ENCODE measurements at regions not wholly inside any gene's neighbourhood (a gene's known extent, or its start where the extent isn't known, plus 50 kb on each side); places are given as distances from the start of the nearest gene placed in this dataset.

- TF ChIP-seq CTCF (IDR thresholded peaks at IDR 0.05), result no peak
- H3K9me3 Mint-ChIP-seq (ENCODE audit: unreplicated experiment), result peaks cover under 1% of the 10 kb centered on the region
- DNase-seq (ENCODE audit: extremely low spot score, unreplicated experiment), result no peak
- H3K36me3 Mint-ChIP-seq (ENCODE audit: unreplicated experiment), result no peaks in the 10 kb centered on the region
- no peak overlapping the region for H3K27ac Mint-ChIP-seq (ENCODE audit: unreplicated experiment)
- H3K4me3 Mint-ChIP-seq (ENCODE audit: unreplicated experiment), result no peak overlapping the region
- peaks cover 22% of the 10 kb centered on the region for H3K4me1 Mint-ChIP-seq (ENCODE audit: unreplicated experiment)
- no peaks in the 10 kb centered on the region for H3K27me3 Mint-ChIP-seq (ENCODE audit: unreplicated experiment)
These were observed 454.5 kb upstream of the CITED2 start for GRCh38 chr6:139828751-139829519.

- no peak for DNase-seq (ENCODE audit: extremely low spot score, unreplicated experiment)
- H3K36me3 Mint-ChIP-seq (ENCODE audit: unreplicated experiment), result no peaks in the 10 kb centered on the region
- no peak for TF ChIP-seq CTCF (IDR thresholded peaks at IDR 0.05)
- H3K4me3 Mint-ChIP-seq (ENCODE audit: unreplicated experiment), result no peak overlapping the region
- H3K4me1 Mint-ChIP-seq (ENCODE audit: unreplicated experiment), result peaks cover 28% of the 10 kb centered on the region
- H3K27me3 Mint-ChIP-seq (ENCODE audit: unreplicated experiment), result no peaks in the 10 kb centered on the region
- H3K27ac Mint-ChIP-seq (ENCODE audit: unreplicated experiment), result no peak overlapping the region
- peaks cover 7% of the 10 kb centered on the region for H3K9me3 Mint-ChIP-seq (ENCODE audit: unreplicated experiment)
These were observed 451.5 kb upstream of the CITED2 start for GRCh38 chr6:139825935-139826374.

GRCh38 chr6:139824864-139825263 is 450.4 kb upstream of the CITED2 start:
- peaks cover 30% of the 10 kb centered on the region for H3K4me1 Mint-ChIP-seq (ENCODE audit: unreplicated experiment)
- no peak overlapping the region for H3K27ac Mint-ChIP-seq (ENCODE audit: unreplicated experiment)
- DNase-seq (ENCODE audit: extremely low spot score, unreplicated experiment), result no peak
- TF ChIP-seq CTCF (IDR thresholded peaks at IDR 0.05), result no peak
- no peak overlapping the region for H3K4me3 Mint-ChIP-seq (ENCODE audit: unreplicated experiment)
- no peaks in the 10 kb centered on the region for H3K36me3 Mint-ChIP-seq (ENCODE audit: unreplicated experiment)
- H3K9me3 Mint-ChIP-seq (ENCODE audit: unreplicated experiment), result peaks cover 7% of the 10 kb centered on the region
- H3K27me3 Mint-ChIP-seq (ENCODE audit: unreplicated experiment), result no peaks in the 10 kb centered on the region

GRCh38 chr6:139823808-139824126 is 449.3 kb upstream of the CITED2 start:
- no peak for TF ChIP-seq CTCF (IDR thresholded peaks at IDR 0.05)
- no peak overlapping the region for H3K4me3 Mint-ChIP-seq (ENCODE audit: unreplicated experiment)
- H3K27ac Mint-ChIP-seq (ENCODE audit: unreplicated experiment), result no peak overlapping the region
- H3K36me3 Mint-ChIP-seq (ENCODE audit: unreplicated experiment), result no peaks in the 10 kb centered on the region
- no peaks in the 10 kb centered on the region for H3K27me3 Mint-ChIP-seq (ENCODE audit: unreplicated experiment)
- no peak for DNase-seq (ENCODE audit: extremely low spot score, unreplicated experiment)
- H3K9me3 Mint-ChIP-seq (ENCODE audit: unreplicated experiment), result peaks cover 7% of the 10 kb centered on the region
- peaks cover 33% of the 10 kb centered on the region for H3K4me1 Mint-ChIP-seq (ENCODE audit: unreplicated experiment)

- no peak overlapping the region for H3K27ac Mint-ChIP-seq (ENCODE audit: unreplicated experiment)
- peaks cover 35% of the 10 kb centered on the region for H3K4me1 Mint-ChIP-seq (ENCODE audit: unreplicated experiment)
- H3K36me3 Mint-ChIP-seq (ENCODE audit: unreplicated experiment), result no peaks in the 10 kb centered on the region
- no peak for DNase-seq (ENCODE audit: extremely low spot score, unreplicated experiment)
- H3K4me3 Mint-ChIP-seq (ENCODE audit: unreplicated experiment), result no peak overlapping the region
- H3K27me3 Mint-ChIP-seq (ENCODE audit: unreplicated experiment), result no peaks in the 10 kb centered on the region
- H3K9me3 Mint-ChIP-seq (ENCODE audit: unreplicated experiment), result peaks cover 7% of the 10 kb centered on the region
- no peak for TF ChIP-seq CTCF (IDR thresholded peaks at IDR 0.05)
These were observed 448.8 kb upstream of the CITED2 start for GRCh38 chr6:139823099-139823807.

All from osteocyte (in vitro differentiated cells).